Neural progenitor cell (in vitro differentiated cells): ENCODE measurements at regions not wholly inside any gene's neighbourhood (a gene's known extent, or its start where the extent isn't known, plus 50 kb on each side); places are given as distances from the start of the nearest gene placed in this dataset.

Source experiments
- DNase-seq: peaks from one replicate; pipeline ENCODE4 v3.0.0-alpha.2; 2016; ENCODE audit warnings: low spot score
- H2AFZ ChIP-seq: fragments of 200-600 bp; sonication (generic); replicated peaks from 2 replicates; pipeline ENCODE4 v1.6.1; 2016; ENCODE audit warnings: antibody characterized with exemption
- H3F3A ChIP-seq: fragments of 200-600 bp; sonication (generic); 2 replicates; pipeline ENCODE4 v1.6.1; 2016; ENCODE audit warnings: antibody characterized with exemption, low read depth
- H3K27ac ChIP-seq: fragments of 200-600 bp; sonication (generic); 2 replicates; pipeline ENCODE4 v1.5.1; 2016; ENCODE audit warnings: mild to moderate bottlenecking
- H3K27me3 ChIP-seq: fragments of 200-600 bp; sonication (generic); 2 replicates; pipeline ENCODE4 v1.6.1; 2016; ENCODE audit warnings: mild to moderate bottlenecking, moderate library complexity
- H3K36me3 ChIP-seq: fragments of 200-600 bp; sonication (generic); 2 replicates; pipeline ENCODE4 v1.5.1; 2016
- H3K4me1 ChIP-seq: fragments of 200-600 bp; sonication (generic); 2 replicates; pipeline ENCODE4 v1.6.1; 2016; ENCODE audit warnings: mixed run types
- H3K4me2 ChIP-seq: fragments of 200-600 bp; sonication (generic); 2 replicates; pipeline ENCODE4 v1.6.1; 2016
- H3K4me3 ChIP-seq: fragments of 200-600 bp; sonication (generic); 2 replicates; pipeline ENCODE4 v1.5.1; 2016
- H3K79me2 ChIP-seq: fragments of 200-600 bp; sonication (generic); 2 replicates; pipeline ENCODE4 v1.6.1; 2016; ENCODE audit warnings: low read depth
- H3K9ac ChIP-seq: fragments of 200-600 bp; sonication (generic); 2 replicates; pipeline ENCODE4 v1.6.1; 2016
- H3K9me3 ChIP-seq: fragments of 200-600 bp; sonication (generic); 2 replicates; pipeline ENCODE4 v1.5.1; 2016; ENCODE audit warnings: low read depth
- H4K20me1 ChIP-seq: fragments of 200-600 bp; sonication (generic); 2 replicates; pipeline ENCODE4 v1.6.1; 2016; ENCODE audit warnings: low read depth
- H3K27ac Mint-ChIP-seq: 3 replicates; pipeline ENCODE4 v1.8.0; 2021; ENCODE audit warnings: mixed read lengths
- H3K27me3 Mint-ChIP-seq: 2 replicates; pipeline ENCODE4 v1.8.0; 2022; ENCODE audit warnings: low read depth, mild to moderate bottlenecking, inconsistent platforms, moderate library complexity, mixed read lengths; ENCODE audit not compliant: insufficient read depth
- H3K36me3 Mint-ChIP-seq: 3 replicates; pipeline ENCODE4 v1.8.0; 2021; ENCODE audit warnings: mixed read lengths
- H3K4me1 Mint-ChIP-seq: 3 replicates; pipeline ENCODE4 v1.8.0; 2021; ENCODE audit warnings: mixed read lengths
- H3K4me3 Mint-ChIP-seq: 3 replicates; pipeline ENCODE4 v1.8.0; 2021; ENCODE audit warnings: mild to moderate bottlenecking, moderate library complexity, mixed read lengths
- H3K9me3 Mint-ChIP-seq: 3 replicates; pipeline ENCODE4 v1.8.0; 2020; ENCODE audit warnings: mixed read lengths
- EZH2 ChIP-seq: fragments of 200-600 bp; sonication (generic); IDR thresholded peaks from 2 replicates; pipeline ENCODE4 v1.6.1; 2017; ENCODE audit warnings: antibody characterized with exemption, mild to moderate bottlenecking, moderate library complexity
- EZH2phosphoT487 ChIP-seq: fragments of 200-600 bp; sonication (generic); IDR thresholded peaks from 2 replicates; pipeline ENCODE4 v1.6.1; 2017; ENCODE audit warnings: antibody characterized with exemption
- TF ChIP-seq, protein P1 (sequence below): fragments of 200-600 bp; sonication (generic); IDR thresholded peaks from 2 replicates; pipeline ENCODE4 v1.5.1; 2017; ENCODE audit warnings: antibody characterized with exemption, mild to moderate bottlenecking

DNA sequence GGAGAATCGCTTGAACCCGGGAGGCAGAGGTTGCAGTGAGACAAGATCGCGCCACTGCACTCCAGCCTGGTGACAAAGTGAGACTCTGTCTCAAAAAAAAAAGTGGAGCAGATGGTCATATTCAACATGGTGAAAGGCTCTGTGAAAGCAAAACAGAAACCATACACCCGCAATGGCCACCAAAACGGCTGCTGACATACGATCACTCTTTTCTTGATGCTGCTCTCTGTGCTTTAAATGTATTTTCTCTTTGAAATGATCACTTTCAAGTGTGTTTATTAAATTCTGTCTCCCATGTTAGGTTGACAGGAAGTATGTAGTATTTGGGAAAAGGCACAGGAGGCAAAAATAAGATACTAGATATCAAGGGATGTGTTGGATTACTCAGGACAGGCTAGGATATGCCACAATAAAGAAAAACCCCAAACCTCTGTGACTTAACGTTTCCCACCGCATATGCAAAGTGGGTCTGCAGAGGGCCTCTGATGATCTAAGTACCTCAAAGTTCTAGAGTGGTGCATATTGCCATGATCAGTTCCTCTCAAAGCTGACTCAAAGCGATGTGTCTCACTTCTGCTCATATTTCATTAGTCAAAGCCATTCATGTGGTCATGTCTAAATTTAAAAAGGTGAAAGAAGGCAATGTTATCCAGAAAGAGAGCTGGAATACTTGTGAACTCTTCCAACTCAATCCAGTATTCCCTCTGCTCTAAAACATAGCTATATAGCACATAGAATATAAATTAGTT, 155.1 kb upstream of the SOX4 start:
- TF ChIP-seq EZH2 (no peak), EZH2phosphoT487 (no peak)
- TF ChIP-seq, protein P1, sequence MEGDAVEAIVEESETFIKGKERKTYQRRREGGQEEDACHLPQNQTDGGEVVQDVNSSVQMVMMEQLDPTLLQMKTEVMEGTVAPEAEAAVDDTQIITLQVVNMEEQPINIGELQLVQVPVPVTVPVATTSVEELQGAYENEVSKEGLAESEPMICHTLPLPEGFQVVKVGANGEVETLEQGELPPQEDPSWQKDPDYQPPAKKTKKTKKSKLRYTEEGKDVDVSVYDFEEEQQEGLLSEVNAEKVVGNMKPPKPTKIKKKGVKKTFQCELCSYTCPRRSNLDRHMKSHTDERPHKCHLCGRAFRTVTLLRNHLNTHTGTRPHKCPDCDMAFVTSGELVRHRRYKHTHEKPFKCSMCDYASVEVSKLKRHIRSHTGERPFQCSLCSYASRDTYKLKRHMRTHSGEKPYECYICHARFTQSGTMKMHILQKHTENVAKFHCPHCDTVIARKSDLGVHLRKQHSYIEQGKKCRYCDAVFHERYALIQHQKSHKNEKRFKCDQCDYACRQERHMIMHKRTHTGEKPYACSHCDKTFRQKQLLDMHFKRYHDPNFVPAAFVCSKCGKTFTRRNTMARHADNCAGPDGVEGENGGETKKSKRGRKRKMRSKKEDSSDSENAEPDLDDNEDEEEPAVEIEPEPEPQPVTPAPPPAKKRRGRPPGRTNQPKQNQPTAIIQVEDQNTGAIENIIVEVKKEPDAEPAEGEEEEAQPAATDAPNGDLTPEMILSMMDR = no peak
- H3K4me1 Mint-ChIP-seq = peaks cover 3% of the 10 kb centered on the region
- H3K4me3 ChIP-seq = no peak overlapping the region
- H3K36me3 Mint-ChIP-seq = no peaks in the 10 kb centered on the region
- H3K27ac ChIP-seq = no peak overlapping the region
- no peak overlapping the region for H3K4me2 ChIP-seq
- H3F3A ChIP-seq = no peaks in the 10 kb centered on the region
- no peaks in the 10 kb centered on the region for H3K9me3 Mint-ChIP-seq
- H3K4me3 Mint-ChIP-seq = no peak overlapping the region
- H3K79me2 ChIP-seq = no peaks in the 10 kb centered on the region
- H3K27me3 Mint-ChIP-seq = peaks cover 2% of the 10 kb centered on the region
- H3K4me1 ChIP-seq = no peaks in the 10 kb centered on the region
- H3K9me3 ChIP-seq = no peaks in the 10 kb centered on the region
- H4K20me1 ChIP-seq = no peaks in the 10 kb centered on the region
- H3K27ac Mint-ChIP-seq = no peak overlapping the region
- no peaks in the 10 kb centered on the region for H3K27me3 ChIP-seq
- H3K9ac ChIP-seq = no peak overlapping the region
- H2AFZ ChIP-seq = no peak overlapping the region
- DNase-seq = no peak
- H3K36me3 ChIP-seq = no peaks in the 10 kb centered on the region

DNA sequence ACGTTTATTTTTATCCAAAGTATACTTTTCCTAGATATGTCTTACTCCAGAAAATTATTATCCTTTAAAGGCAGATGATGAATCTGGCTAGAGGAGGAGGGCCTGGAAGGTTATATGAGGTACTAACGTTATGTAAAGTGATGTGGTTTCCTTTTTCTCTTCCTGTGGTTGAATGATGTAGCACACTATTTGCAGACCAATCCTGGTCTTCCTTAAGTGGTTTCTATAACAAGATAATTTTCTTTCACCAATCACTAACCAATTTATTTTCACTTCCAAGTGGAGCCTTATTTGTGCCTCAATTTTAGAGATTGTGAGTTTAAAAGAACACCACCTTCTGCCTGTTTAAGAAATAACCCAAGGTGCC, 154.6 kb upstream of the SOX4 start:
- Histone ChIP-seq H3K79me2 (no peaks in the 10 kb centered on the region), H4K20me1 (no peaks in the 10 kb centered on the region), H3K9me3 (no peaks in the 10 kb centered on the region), H3K27ac (no peak overlapping the region), H2AFZ (no peak overlapping the region), H3K4me2 (no peak overlapping the region), H3K4me1 (no peaks in the 10 kb centered on the region), H3K27me3 (no peaks in the 10 kb centered on the region), H3K4me3 (no peak overlapping the region), H3K9ac (no peak overlapping the region), H3F3A (no peaks in the 10 kb centered on the region), H3K36me3 (no peaks in the 10 kb centered on the region)
- Mint-ChIP-seq H3K36me3 (no peaks in the 10 kb centered on the region), H3K27ac (no peak overlapping the region), H3K4me3 (no peak overlapping the region), H3K9me3 (no peaks in the 10 kb centered on the region), H3K4me1 (peaks cover 3% of the 10 kb centered on the region), H3K27me3 (peaks cover 2% of the 10 kb centered on the region)
- TF ChIP-seq EZH2phosphoT487 (no peak), EZH2 (no peak)
- TF ChIP-seq, protein P1 = no peak
- no peak for DNase-seq

DNA sequence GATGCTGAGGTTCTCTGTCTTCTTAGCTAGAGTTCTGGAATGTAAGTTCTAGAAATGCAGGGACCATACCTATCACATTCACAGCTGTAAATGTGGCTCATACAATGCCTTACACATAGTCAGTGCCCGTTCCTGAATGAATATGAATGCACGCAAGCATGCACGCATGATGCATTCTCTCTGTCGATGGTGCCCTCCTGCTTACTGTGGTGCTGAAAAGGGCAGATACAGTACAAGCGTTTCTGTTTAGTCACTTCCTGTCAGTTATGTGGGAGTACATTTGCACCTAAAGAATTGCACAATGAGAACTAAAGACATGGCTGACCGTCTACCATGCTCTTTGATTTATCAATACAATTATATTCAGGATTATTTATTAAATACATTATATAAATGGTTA, 152.2 kb upstream of the SOX4 start:
- Mint-ChIP-seq H3K27ac (no peak overlapping the region), H3K4me1 (peaks cover 3% of the 10 kb centered on the region), H3K36me3 (no peaks in the 10 kb centered on the region), H3K27me3 (peaks cover 2% of the 10 kb centered on the region), H3K9me3 (no peaks in the 10 kb centered on the region), H3K4me3 (no peak overlapping the region)
- H3K4me2 ChIP-seq = no peak overlapping the region
- H4K20me1 ChIP-seq = no peaks in the 10 kb centered on the region
- no peaks in the 10 kb centered on the region for H3K79me2 ChIP-seq
- H3K9me3 ChIP-seq = no peaks in the 10 kb centered on the region
- H3K4me1 ChIP-seq = peaks cover 8% of the 10 kb centered on the region
- H3K4me3 ChIP-seq = no peak overlapping the region
- no peaks in the 10 kb centered on the region for H3F3A ChIP-seq
- no peaks in the 10 kb centered on the region for H3K36me3 ChIP-seq
- H3K27me3 ChIP-seq = no peaks in the 10 kb centered on the region
- H3K9ac ChIP-seq = no peak overlapping the region
- no peak for DNase-seq
- TF ChIP-seq EZH2phosphoT487 (no peak), EZH2 (no peak)
- TF ChIP-seq, protein P1 = no peak
- H3K27ac ChIP-seq = no peak overlapping the region
- H2AFZ ChIP-seq = no peak overlapping the region
